ENCODE measurements at regions not wholly inside any gene's neighbourhood (a gene's known extent, or its start where the extent isn't known, plus 50 kb on each side); places are given as distances from the start of the nearest gene placed in this dataset.

DNA sequence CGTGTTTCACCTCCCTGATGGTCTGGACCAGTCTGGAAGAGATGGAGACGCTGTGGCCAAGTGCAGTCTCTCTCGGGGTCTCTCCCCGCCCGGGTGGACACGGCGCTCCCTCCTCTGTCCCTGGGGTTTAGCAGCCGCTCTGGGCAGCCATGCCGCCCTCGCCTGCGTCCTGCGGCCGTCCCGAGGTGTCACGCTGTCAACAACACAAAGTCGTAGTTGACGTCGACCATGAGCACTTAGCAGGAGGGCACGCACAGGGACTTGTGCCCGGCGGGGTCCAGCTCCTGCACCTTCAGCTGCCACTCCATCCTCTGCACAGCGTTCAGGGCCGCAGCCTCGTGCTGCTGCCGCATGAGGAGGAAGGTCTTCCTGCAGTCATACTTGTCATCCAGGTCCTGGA is 368.9 kb downstream of the CDH9 start:
- DNase-seq, result no peak

DNA sequence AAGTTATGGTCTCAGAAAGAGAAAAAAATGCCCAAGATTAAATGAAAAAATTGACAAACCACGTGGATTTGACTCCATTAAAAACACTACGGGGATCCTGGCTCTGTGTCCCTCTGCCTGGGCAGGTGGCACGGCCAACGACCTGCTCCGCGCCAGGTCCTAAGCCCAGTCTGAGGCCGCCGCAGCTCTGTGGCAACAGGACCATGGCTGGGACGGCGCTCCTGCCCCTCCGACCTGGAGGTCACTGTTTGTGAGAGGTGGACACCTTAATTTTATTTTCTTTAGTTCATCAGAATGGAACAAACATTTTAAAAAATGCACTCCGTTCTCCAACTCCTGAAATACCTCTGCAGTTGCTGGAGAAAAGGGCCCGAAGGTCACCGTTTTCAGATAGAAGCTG is 369.4 kb downstream of the CDH9 start:
- no peak for DNase-seq

DNA sequence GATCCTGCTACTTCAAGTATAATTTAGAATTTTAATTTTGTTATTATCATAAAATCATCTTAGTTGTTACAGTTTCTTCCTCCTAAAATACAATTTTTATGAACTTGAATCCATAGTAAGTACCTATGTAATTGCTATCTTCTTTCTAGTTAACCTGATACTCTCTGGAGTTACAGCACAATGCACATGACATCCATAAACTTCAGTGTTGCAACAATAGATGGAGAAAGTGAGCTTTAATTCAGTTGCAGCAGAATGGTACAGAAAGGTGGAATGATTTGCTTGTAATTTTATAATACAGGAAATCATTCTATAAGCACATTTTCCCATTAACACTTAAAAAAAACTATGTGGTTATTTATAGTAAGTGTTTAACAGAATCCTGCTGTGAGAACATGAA is 372.0 kb downstream of the CDH9 start:
- peak; percentile 87 for DNase-seq

DNA sequence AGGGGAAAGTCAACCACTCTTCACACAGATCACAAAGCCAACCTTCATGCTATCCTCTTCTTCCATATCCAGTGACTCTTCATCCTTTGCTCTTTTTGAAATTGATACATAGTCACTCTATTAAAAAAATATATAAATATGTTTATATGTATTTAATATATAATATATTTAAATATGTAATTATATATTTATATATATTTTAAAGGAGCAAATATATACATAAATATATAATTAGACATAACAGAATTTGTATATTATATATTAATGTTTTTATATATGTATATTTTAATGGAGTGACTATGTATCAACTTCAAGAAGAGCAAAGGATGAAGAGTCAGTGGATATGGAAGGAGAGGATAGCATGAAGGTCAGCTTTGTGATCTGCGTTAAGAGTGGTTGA is 374.9 kb downstream of the CDH9 start:
- DNase-seq, result no peak

DNA sequence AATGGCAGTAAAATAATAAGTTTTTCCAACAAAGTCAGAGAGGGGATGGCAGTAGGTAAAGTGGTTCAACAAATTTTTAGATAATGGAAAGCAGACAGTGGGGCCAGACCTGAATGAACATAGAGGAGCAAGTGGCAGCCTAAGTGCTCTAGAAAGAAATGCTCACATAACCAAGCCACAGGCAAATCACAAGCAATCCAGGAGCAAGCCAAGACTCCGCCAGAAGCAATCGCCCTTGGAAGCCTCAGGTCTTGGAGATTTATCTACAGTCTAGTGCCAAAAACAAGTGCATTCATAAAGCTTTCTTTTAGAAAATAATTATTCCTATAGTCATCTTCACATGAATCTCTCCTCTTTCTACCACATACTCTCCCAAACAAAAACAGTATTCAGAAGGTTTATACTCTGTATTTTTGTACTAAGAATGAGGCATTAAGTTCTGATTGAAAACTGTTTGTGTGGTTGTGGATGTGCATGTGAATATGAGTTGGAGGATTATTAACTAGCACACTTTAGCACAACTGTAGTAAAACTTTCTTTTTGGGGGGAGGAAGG is 375.5 kb downstream of the CDH9 start:
- no peak for DNase-seq

DNA sequence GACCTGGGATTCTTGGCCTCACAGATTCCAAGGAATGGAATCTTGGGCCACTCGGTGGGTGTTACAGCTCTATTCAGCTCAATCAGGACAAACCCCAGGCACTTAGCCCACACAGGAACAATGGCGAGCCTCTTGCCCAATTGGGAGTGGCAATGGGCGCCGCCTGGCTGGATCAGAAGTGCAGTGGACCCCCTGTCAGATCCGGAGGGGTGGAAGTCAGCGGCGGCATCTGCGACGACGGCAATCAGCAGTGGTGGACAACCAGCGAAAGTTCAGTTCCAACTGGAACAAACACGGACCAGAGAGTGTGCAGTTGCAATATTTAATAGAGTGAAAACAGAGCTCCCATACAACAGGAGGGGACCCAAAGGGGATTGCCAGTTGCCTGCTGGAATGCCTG is 378.3 kb downstream of the CDH9 start:
- no peak for DNase-seq

DNA sequence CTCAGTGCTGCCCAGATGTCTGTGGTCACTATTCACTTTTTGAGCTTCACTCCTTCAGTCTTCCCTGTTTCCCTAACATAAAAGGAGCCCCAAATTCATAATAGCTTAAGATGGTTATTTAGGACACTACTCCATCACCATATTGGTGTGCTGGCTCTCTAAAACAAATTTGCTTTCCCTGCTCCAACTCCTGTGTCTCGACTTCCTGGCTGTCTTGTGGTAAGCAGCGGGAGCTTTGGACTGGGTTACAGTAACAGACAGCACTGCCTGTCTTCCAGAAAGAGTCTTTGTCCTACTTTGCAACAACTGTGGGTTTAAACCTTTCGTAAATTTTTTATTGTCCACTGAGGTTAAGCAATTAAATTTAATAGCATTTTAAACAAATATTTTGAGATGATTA is 389.4 kb downstream of the CDH9 start:
- DNase-seq, result no peak

DNA sequence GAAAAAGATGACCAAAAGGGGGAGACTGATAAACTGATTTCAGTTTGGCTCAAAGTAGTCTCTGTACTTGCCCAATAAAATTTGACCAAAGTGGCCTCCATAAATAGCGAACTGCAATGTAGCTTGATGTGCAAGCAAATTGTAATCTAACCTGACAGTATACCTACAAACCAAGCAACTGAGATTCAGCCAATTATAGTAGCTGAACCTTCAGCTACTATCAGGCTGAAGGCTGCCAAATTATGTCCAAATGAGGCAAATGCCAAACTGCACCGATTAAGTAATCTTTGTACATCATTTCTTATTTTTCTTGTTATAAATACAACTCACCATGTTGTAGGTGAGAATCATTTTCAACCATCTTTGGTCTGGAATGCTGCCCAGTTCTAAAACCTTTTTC is 390.6 kb downstream of the CDH9 start:
- no peak for DNase-seq

DNA sequence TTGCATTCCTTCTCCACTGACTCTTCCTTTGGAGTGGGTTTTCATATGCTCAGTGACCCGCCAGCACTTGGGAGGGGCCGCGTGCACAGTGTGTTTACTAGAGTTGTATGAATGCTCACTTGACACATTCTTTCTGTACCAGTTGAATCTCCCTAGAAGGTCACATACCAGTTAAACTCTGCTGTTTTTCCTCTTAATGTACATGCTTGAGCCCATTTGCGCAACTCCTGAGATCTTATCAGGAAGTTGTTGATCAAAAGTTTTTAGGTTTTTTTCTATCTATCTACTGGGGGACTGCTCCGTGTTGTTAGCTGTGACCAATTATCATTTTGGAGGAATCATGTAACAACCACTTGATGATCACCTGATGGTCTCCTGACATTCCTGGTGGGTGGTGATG is 392.7 kb downstream of the CDH9 start:
- no peak for DNase-seq

DNA sequence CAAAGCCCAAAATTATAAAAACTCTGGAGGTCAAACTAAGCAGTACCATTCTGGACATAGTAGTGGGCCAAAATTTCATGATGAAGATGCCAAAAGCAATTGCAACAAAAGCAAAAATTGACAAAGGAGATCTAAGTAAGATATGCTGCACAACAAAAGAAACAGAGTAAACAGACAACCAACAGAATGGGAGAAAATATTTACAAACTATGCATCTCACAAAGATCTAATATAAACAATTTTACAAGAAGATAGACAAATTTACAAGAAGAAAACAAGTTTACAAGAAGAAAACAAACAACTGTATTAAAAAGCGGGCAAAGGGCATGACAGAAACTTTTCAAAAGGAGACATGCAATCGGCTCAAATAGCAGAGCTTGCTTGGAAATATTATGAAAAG is 396.9 kb downstream of the CDH9 start:
- DNase-seq, result no peak

DNA sequence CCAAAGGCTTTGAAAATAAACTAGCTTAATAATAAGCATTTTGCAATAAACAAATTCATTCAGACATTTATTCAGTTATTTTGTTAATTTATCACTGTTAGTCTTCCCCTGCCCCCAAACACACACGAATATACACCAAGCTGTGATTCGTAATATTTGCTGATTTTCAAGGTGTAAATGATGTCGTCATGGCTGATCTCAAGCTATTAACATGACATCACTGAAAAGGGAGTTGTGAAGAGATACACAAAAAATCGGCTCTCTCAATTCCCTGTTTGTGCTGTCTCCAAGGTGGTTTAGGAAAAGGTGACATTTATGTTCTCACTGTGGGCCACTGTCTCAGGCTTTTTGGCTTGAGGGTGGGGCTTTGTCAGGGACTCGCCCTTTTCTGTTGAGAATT is 413.3 kb downstream of the CDH9 start:
- DNase-seq, result no peak

DNA sequence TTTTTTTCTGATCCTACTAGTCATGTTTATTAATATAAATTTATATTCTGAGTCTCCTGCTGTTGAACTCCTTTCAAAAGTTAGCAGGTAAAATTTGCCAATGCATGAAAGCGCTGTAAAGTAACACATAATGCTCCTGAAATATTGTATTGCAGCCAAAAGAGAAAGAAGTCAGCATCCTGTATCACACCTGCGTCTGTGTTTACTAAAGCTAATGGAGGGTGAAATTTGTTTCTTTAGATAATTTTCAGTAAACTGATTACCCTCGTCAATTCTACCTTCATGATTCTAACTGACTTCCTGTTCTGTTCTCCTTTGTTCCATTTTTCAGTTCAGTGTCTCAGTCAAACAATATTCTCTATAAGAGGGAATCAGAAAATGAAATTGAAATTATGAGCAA is 415.4 kb downstream of the CDH9 start:
- DNase-seq, result peak; percentile 99

DNA sequence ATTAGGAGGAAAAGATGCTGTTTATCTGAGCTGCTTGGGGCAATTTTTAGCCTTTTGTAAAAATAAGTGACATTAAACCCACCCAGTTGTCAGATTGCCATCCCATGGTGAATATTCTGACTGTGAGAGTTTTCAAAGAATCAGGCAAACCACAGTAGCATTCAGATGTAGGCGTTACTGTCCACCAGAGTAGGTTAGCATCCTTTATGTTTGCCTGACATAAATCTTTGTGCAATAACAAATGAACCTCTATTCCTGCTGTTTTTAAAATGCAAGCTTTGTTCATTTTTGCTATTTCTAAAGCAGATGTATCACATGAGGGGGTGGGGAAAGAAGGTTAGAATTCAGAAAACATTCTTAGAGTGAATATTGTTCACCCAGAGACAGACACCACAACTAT is 427.8 kb downstream of the CDH9 start:
- no peak for DNase-seq

DNA sequence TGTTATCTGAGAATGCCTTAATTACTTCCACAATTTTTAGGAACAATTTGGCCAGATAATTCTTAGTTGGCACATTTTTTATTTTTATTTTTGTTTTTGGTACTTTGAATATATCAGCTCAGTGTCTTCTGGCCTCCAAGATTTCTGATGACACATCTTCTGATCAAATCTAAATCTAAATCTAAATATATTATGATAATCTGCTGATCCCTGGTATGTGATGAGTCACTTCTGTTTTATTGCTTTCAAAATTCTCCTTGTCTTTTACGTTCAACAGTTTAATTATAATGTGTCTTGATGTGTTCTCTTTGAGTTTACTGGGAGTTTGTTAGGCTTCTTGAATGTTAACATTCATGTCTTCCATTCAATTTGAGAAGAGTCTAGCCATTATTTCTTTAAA is 436.8 kb downstream of the CDH9 start:
- DNase-seq, result no peak

DNA sequence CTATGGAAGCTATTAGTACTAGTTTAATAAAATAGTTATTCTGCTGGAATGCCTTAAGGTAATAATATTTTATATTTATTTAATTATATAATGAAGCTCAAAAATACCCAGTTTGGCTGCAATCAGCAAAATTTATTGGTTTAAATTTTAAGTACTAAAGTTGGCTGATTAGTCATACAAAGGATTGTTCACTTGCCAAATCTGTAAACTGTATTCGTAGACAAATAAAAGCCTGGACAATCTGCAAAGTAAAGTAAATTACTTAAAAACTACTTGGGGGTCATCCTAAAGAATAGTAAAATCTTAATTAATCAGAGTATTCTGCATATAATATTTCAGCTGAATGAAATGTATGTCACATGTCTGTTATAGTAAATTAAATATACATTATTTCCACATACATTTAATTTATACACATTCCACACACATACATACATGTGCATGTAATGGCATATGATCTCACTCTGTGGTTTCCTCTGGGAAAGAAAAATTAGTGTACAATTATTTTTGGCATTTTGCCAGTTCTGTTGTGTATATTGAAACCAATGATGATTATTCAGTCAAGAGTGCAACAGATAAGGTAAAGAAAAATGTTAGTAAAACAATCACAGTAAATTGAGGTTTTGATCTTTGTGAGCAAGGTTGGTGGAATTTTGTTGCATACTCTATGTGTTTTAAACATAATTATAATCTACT is 455.9 kb downstream of the CDH9 start:
- no peak for DNase-seq

DNA sequence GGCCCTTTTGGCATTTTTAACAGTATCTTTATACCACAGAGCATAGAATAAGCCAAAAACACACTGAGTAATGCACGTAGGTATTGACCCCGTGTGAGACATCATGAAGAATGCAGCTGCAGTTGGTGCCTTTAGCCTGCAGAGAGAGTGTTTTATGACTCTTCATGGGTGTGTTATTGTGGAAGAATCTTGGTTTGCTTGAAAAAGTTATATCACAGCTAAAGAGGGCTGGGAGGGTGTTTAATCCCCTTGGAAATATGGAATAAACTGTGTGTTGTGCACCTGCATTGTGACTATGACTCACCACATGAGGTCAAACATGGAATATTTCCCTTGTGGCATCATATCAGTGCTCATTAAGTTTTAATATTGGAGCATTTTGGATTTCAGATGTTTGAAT is 458.7 kb downstream of the CDH9 start:
- no peak for DNase-seq

DNA sequence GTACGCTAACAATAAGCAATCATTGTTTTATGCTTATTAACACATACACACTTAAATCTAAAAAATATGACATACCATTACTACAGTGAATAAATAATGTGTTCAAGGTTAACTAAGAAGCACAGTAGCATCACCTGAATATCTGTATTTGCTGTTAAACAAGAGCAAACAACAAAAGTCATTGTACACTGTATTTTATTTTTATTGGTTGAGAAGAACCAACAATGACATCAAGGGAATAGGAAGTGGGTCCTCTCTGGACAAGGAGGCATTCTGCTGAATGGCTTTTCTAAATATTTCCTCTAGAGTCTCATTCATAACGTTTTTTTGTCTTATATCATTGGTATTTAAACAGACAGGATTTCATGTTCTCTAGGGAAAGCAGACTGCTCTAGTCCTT is 460.4 kb downstream of the CDH9 start:
- DNase-seq, result no peak

DNA sequence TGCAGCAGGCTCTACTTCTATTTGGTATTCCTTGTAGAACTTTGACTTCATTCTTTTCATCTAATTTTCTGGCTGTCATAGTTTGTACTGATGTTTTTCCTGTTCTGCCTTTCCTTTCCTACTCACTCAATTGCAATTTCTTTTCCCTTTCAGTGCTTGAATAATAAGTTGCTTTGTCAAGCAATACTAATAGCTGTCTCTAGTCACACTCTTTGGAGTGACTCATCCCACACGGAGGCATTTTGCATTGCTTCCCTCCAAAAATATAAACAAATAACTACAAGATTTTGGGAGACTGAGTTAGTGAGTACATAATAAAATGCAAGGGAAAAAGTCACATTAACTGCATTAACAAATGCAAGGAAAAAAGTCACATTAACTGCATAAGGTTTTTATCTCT is 465.9 kb downstream of the CDH9 start:
- DNase-seq, result no peak

DNA sequence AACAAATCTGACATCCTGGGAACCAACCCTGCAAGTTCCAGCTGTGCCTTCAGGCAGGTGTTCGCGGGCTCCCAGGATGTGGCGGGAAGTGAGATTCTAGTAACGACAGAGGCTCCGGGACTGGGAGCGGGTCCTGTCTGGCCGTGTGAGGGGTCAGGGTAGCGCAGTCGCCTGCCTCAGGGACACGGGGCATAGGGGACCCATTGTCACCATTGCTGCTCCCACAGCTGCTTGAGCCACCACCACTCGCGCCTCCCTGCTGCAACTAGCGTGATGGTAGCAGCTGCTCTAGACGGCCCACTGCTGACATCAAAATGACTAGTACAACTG is 468.5 kb downstream of the CDH9 start:
- DNase-seq, result no peak

DNA sequence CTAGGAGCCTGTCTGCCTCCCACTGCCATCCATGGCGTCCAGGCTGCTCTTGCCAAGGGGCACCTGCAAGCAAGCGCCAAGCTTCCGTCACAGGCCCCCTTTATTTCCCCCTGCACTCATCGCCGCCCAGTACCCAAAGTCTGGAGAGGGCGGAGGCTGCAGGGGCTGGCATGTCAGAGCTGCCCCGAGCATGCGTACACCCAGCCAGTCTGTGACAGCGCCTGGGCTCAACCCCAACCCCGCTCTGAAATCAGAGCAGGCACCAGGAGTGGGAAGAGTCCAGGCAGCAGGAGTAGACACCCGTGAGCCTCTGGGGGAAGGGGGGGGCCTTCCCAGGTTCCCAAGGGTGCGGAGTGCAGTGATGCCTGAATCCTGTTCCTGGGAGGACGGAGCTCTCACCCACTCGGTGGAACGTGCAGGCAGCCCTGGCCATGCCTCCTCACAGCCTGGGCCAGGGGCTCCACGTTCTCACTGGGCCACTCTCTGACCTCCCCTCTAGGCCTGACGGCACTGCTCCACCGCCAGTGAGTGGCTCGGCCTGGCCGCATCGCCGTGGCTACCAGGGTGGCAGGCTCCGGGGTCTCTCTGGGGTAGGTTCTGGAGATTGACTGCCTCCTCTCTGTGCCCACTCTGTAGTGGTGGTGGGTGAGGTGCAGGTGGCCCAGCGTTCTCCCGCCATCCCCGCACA is 469.0 kb downstream of the CDH9 start:
- DNase-seq, result no peak

DNA sequence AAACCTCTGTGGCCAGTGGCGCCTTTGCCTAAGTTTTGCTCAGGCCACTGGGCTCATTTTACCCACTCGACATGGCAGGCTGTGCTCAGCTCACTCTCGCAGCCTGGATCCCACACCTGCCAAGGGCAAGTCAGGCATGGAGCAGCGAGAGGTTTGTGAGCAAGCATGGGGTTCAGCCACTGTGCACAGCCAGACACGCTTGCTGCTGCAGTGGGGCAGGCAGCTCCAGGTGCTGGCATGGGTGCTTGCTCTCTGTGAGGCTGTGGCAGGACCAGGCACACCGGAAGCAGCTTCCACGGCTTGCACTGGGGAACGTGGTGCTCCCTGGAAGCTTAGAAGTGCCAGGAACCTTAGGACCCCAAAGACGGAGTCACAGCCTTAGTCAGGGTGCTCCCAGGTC is 470.1 kb downstream of the CDH9 start:
- DNase-seq, result no peak

DNA sequence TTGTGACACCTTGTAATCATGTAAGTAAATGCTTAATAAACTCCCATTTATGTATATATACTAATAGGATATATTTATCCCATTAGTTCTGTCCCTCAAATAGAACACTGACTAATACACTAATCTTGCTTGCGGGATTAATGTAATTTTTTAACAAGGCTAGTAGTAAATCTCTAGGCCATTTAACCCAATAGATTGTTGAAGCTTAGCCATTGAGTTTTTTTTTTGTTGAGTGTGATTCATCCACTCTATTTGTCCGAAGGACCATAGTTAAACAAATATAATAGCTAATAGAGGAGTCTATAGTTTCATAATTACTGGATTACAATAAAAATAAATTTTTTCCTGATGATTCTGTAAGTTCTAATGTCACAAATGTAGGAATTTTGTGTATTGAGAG is 474.4 kb downstream of the CDH9 start:
- DNase-seq, result no peak

DNA sequence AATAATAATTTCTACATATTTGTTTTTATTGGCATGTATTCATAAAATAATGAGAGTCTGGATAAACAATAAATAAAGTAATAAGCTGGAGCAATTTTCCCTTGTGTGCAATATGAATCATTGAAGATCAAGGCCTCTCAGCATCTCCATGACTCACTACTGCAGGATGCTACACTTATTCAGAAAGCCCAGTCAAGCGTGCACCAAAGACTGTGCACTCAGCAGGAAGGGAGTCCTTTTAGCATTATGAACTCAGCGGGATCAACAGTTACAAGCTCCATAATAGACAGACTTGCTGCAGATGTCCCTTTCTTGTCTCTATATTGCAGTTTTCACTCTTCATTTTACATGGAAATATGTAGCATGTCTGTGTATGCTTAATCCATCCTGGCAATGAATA is 485.3 kb downstream of the CDH9 start:
- peak; percentile 97 for DNase-seq

DNA sequence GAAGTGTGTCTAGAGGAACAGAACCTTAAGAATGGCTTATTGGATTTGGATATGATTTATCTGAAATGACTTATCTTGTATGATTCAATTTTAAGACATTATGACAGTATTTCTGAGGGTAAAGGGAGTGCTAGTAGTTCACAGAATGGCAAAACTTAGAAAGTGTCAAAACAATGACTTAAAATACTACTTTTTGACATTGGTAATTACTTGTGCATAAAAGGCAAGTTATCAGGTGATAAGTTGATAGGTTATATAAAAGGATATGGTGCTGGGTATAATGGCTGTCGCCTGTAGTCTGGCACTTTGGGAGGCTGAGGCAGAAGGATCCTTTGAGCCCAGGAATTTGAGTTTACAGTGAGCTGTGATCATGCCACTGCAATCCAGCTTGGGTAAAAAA is 494.4 kb downstream of the CDH9 start:
- no peak for DNase-seq

DNA sequence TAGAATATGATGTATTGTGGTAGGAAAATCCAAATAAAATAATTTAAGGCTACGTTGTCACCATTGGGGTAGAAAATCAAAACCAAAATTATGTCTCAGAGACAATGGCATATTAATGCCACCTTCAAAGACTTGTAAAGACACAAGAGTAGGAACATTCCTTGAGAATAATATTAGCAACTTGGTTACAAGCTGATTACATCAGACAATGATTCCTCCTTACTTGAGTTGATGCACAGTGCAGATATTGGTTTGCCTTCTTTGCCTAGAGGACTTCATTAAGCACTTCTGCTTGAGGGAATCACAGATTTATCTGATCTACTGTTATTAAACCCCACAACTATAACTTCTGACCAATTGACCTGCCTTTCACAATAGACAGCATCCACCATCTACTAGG is 500.2 kb downstream of the CDH9 start:
- DNase-seq, result no peak

All from NCI-H1105 treated with DMSO at 0.1 percent for 48 hours (cell line).